PC-3 (cell line): ENCODE measurements at regions not wholly inside any gene's neighbourhood (a gene's known extent, or its start where the extent isn't known, plus 50 kb on each side); places are given as distances from the start of the nearest gene placed in this dataset.

Experiments
- EZH2 ChIP-seq: fragments of 300-600 bp; sonication (generic); IDR thresholded peaks from one replicate; pipeline ENCODE4 v1.6.1; 2017; ENCODE audit warnings: antibody characterized with exemption, mild to moderate bottlenecking, low read length; ENCODE audit not compliant: unreplicated experiment
- TF ChIP-seq, protein P1 (sequence below): fragments of 300-600 bp; sonication (generic); conservative IDR thresholded peaks from 2 replicates; pipeline ENCODE4 v1.5.1; 2017; ENCODE audit warnings: antibody characterized with exemption, low read depth, mild to moderate bottlenecking, low read length

DNA sequence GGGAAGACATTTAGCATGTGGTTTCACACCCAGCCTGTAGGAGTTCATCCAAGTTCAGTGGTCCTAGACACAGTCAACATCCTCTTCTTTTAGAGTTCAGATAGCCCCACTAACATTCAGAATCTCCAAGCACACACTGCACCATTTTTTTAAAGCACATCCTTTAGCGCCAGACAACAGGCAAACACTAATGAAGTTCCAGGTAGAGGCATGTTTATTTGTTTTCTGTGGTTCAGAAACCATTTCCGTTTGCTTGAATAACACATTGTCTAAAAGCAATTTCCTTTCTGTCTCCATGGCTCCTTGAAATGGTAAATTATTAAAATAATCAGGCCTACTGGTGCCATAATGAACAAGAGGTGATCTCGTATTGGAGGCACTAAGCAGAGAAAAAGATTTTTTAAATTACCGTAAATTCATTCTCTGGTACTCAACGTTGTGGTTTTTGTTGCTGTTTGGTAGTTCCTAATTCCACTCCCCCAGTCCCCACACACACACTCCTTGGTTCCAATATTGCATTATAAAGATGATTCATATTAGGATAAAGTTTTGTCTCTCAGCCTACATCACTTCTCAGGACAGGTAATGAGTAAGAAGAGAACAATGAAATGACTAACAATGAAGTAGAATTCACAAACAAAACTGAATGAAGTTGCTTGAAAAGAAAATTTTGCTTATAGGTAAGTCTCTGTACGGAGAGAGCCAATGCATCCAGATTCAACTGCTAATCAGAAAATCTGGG lies 153.1 kb downstream of the PCSK1 start:
- TF ChIP-seq, protein P1, sequence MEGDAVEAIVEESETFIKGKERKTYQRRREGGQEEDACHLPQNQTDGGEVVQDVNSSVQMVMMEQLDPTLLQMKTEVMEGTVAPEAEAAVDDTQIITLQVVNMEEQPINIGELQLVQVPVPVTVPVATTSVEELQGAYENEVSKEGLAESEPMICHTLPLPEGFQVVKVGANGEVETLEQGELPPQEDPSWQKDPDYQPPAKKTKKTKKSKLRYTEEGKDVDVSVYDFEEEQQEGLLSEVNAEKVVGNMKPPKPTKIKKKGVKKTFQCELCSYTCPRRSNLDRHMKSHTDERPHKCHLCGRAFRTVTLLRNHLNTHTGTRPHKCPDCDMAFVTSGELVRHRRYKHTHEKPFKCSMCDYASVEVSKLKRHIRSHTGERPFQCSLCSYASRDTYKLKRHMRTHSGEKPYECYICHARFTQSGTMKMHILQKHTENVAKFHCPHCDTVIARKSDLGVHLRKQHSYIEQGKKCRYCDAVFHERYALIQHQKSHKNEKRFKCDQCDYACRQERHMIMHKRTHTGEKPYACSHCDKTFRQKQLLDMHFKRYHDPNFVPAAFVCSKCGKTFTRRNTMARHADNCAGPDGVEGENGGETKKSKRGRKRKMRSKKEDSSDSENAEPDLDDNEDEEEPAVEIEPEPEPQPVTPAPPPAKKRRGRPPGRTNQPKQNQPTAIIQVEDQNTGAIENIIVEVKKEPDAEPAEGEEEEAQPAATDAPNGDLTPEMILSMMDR = no peak
- no peak for TF ChIP-seq EZH2
